K562 (cell line): ENCODE measurements at regions not wholly inside any gene's neighbourhood (a gene's known extent, or its start where the extent isn't known, plus 50 kb on each side); places are given as distances from the start of the nearest gene placed in this dataset.

ENCODE experiments used
- ATAC-seq: fragments of 200-7000 bp; cut with Tn5 transposase; 3 replicates; pipeline ENCODE4 v1.9.1; 2020; ENCODE audit warnings: moderate library complexity
- BruUV-seq: library from RNA; stranded (reverse); fragments of 400-500 nt; replicated peaks from 2 replicates; lab custom pipeline; 2021; lab: Mats Ljungman, UMichigan
- CTCF ChIA-PET: fragments of 300-600 bp; formaldehyde crosslinking; extraction: SDS; loops from one replicate; lab custom pipeline; 2021; ENCODE audit warnings: low intra/inter-chr PET ratio; lab: Yijun Ruan, JAX
- POLR2A ChIA-PET: fragments of 300-600, 350-650 bp; sonication (Branson Sonifier 250); formaldehyde crosslinking; extraction: SDS; loops from one replicate; lab custom pipeline; 2021; ENCODE audit warnings: antibody characterized with exemption, inconsistent platforms; lab: Yijun Ruan, JAX
- DNase-seq, 4 experiments: peaks; one replicate each; pipeline versions ENCODE4 v3.0.0 to v3.0.0-alpha.2; 2011 to 2018; ENCODE audit warnings: low spot score in 3 of 4, mixed read lengths in 3 of 4; ENCODE audit errors: extremely low read depth in 1 of 4
- FAIRE-seq: peaks from 2 replicates; lab custom pipeline; 2011; peaks lifted over from hg19 to GRCh38; lab: Jason Lieb, UNC
- H2AFZ ChIP-seq: 2 replicates; pipeline ENCODE4 v1.6.0; 2011; ENCODE audit warnings: low read depth, low read length, control low read depth, inconsistent platforms
- H3K27ac ChIP-seq: fragments of 200-600 bp; 3 replicates; pipeline ENCODE4 v1.8.0; 2011; ENCODE audit warnings: low read depth, mild to moderate bottlenecking, control low read depth, inconsistent platforms, low read length, moderate library complexity, mixed read lengths; ENCODE audit errors: extremely low read depth
- H3K27me3 ChIP-seq, 2 experiments: fragments of 300-600 bp in 1 of 2; 2 replicates in 1 of 2; 3 replicates in 1 of 2; pipeline versions ENCODE4 v1.6.0 to v1.8.0; 2011; ENCODE audit warnings: inconsistent platforms in 2 of 2, low read length in 2 of 2, mild to moderate bottlenecking in 1 of 2, mixed read lengths in 1 of 2, moderate library complexity in 1 of 2; ENCODE audit not compliant: control insufficient read depth in 2 of 2, insufficient read depth in 2 of 2
- H3K36me3 ChIP-seq: fragments of 300-600 bp; 3 replicates; pipeline ENCODE4 v1.8.0; 2011; ENCODE audit warnings: mild to moderate bottlenecking, low read length, inconsistent platforms; ENCODE audit not compliant: control insufficient read depth, insufficient read depth
- H3K4me1 ChIP-seq, 2 experiments: fragments of 200-600 bp in 1 of 2; replicated peaks in 1 of 2; 2 replicates in 1 of 2; 3 replicates in 1 of 2; pipeline versions ENCODE4 v1.5.1 to v1.8.0; 2011; ENCODE audit warnings: inconsistent platforms in 2 of 2, low read length in 2 of 2, mild to moderate bottlenecking in 1 of 2, mixed read lengths in 1 of 2, moderate library complexity in 1 of 2; ENCODE audit not compliant: control insufficient read depth in 2 of 2, insufficient read depth in 2 of 2
- H3K4me2 ChIP-seq: 2 replicates; pipeline ENCODE4 v1.6.1; 2011; ENCODE audit warnings: low read length, control low read depth, inconsistent platforms, mixed read lengths; ENCODE audit not compliant: insufficient read depth
- H3K4me3 ChIP-seq: fragments of 200-600 bp; sonication (generic), shearing (Covaris generic); 2 replicates; pipeline ENCODE4 v1.5.1; 2016; ENCODE audit warnings: control low read depth, inconsistent platforms
- H3K79me2 ChIP-seq: fragments of 200-600 bp; 3 replicates; pipeline ENCODE4 v1.8.0; 2011; ENCODE audit warnings: low read length, inconsistent platforms; ENCODE audit not compliant: control insufficient read depth, insufficient read depth
- H3K9ac ChIP-seq, 2 experiments: 2 replicates each; pipeline versions ENCODE4 v1.6.0 to v1.6.1; 2011; ENCODE audit warnings: low read depth in 2 of 2, low read length in 2 of 2, control low read depth in 1 of 2, inconsistent platforms in 1 of 2, mild to moderate bottlenecking in 1 of 2, mixed read lengths in 1 of 2; ENCODE audit not compliant: insufficient read depth in 1 of 2
- H3K9me1 ChIP-seq: one replicate; pipeline ENCODE4 v1.6.0; 2011; ENCODE audit warnings: inconsistent platforms, mild to moderate bottlenecking, low read length, moderate library complexity; ENCODE audit not compliant: control insufficient read depth, insufficient read depth
- H3K9me3 ChIP-seq: replicated peaks from 2 replicates; pipeline ENCODE4 v1.5.1; 2011; ENCODE audit warnings: low read depth, low read length, inconsistent platforms; ENCODE audit not compliant: control insufficient read depth, insufficient read depth
- H4K20me1 ChIP-seq: replicated peaks from 2 replicates; pipeline ENCODE4 v1.6.1; 2011; ENCODE audit warnings: low read length, inconsistent platforms, mixed read lengths; ENCODE audit not compliant: control insufficient read depth, insufficient read depth
- ARNT ChIP-seq, 2 experiments: fragments of 450-650 bp; IDR thresholded peaks; 2 replicates each; pipeline ENCODE4 v1.6.1; 2016; ENCODE audit warnings: mild to moderate bottlenecking in 1 of 2
- NFIC ChIP-seq: fragments of 450-650 bp; IDR thresholded peaks from 2 replicates; pipeline ENCODE4 v1.6.1; 2017; ENCODE audit warnings: mild to moderate bottlenecking, inconsistent platforms
- SMC3 ChIP-seq: conservative IDR thresholded peaks from 2 replicates; pipeline ENCODE4 v1.6.1; 2011; ENCODE audit warnings: low read depth, low read length, improper control_type of control experiment; ENCODE audit not compliant: insufficient read depth
- SP2 ChIP-seq: IDR thresholded peaks from 2 replicates; pipeline ENCODE4 v1.6.1; 2011; ENCODE audit warnings: mild to moderate bottlenecking, low read depth, low read length, moderate library complexity; ENCODE audit not compliant: poor library complexity, severe bottlenecking; ENCODE audit errors: extremely low read depth
- SRSF1 ChIP-seq: fragments of 200-400 bp; formaldehyde crosslinking; IDR thresholded peaks from 2 replicates; pipeline ENCODE4 v1.6.1; 2017; ENCODE audit warnings: mild to moderate bottlenecking, low read depth, low read length, moderate library complexity
- TFE3 ChIP-seq: fragments of 450-650 bp; formaldehyde crosslinking; IDR thresholded peaks from 2 replicates; pipeline ENCODE4 v1.4.0; 2020; ENCODE audit warnings: mild to moderate bottlenecking, mixed read lengths
- TSHZ1 ChIP-seq: fragments of 250-450 bp; sonication (Bioruptor Pico); IDR thresholded peaks from 2 replicates; pipeline ENCODE4 v1.4.0; 2020; ENCODE audit warnings: mild to moderate bottlenecking, moderate library complexity
- ZBTB33 ChIP-seq: sonication (generic); formaldehyde crosslinking; IDR thresholded peaks from 2 replicates; pipeline ENCODE4 v1.8.1; 2023; ENCODE audit warnings: mild to moderate bottlenecking, missing genetic modification reagents
- ZNF584 ChIP-seq: fragments of 200-800 bp; sonication (Bioruptor generic); IDR thresholded peaks from 2 replicates; pipeline ENCODE4 v1.6.1; 2016; ENCODE audit warnings: low read depth, mild to moderate bottlenecking, missing genetic modification characterization, missing compliant biosample characterization
- WGBS: fragments of 100-300 bp; shearing (Covaris generic); methylation state at CpG from one replicate; pipeline ENCODE4 v1.1.6; 2016; ENCODE audit warnings: low coverage, mixed read lengths; ENCODE audit not compliant: insufficient coverage; ENCODE audit errors: missing lambda C conversion rate; 5-methylcytosine and 5-hydroxymethylcytosine counted together
- in situ Hi-C: fragments of 300-500 bp; cut with MboI; formaldehyde crosslinking; loops from 4 replicates; pipeline ENCODE4 v1.15.0; 2018; ENCODE audit warnings: inconsistent platforms, mixed read lengths
- intact Hi-C: fragments of 100-400 bp; cut with micrococcal nuclease; formaldehyde crosslinking; loops from 2 replicates; pipeline ENCODE4 v1.14.2; 2022

- TF ChIP-seq SMC3: no peak
- TF ChIP-seq TFE3 (CRISPR knock-in tag): no peak
- no peak for TF ChIP-seq ARNT (IDR thresholded peaks at IDR 0.05)
- TF ChIP-seq, all 486 proteins: peak for 0
Observed at GRCh38 chr17:13947499-13947898, 121.8 kb upstream of the COX10 start (continued).

GRCh38 chr17:13952009-13952750 lies 117.1 kb upstream of the COX10 start:
- H3K27ac ChIP-seq: no peak overlapping the region
- peaks cover 0 to 4% of the 10 kb centered on the region in 2 experiments; a peak in 1 of 5 replicates for H3K27me3 ChIP-seq
- no peak overlapping the region for H3K4me3 ChIP-seq
- in situ Hi-C loops: no loop called here
- H4K20me1 ChIP-seq: no peaks in the 10 kb centered on the region
- FAIRE-seq (no peak), DNase-seq (no peak), ATAC-seq (no peak)
- H3K36me3 ChIP-seq: no peaks in the 10 kb centered on the region
- no peak overlapping the region for H3K9ac ChIP-seq
- BruUV-seq: no TSS peak
- ChIA-PET CTCF (no interaction called here), POLR2A (no interaction called here)
- H3K79me2 ChIP-seq: no peaks in the 10 kb centered on the region
- H3K9me1 ChIP-seq: no peaks in the 10 kb centered on the region
- intact Hi-C loops: no loop called here
- no peak overlapping the region for H2AFZ ChIP-seq
- WGBS: 0% methylated on average over 4 of the region's 4 CpGs
- no peak overlapping the region for H3K4me2 ChIP-seq
- TF ChIP-seq ZBTB33 (CRISPR knock-in tag) (no peak), SRSF1 (no peak), NFIC (peak; percentile 36; the same call in 1 of the 2 replicates), ZNF584 (CRISPR knock-in tag) (no peak), TSHZ1 (CRISPR knock-in tag) (no peak), SP2 (no peak)
- TF ChIP-seq, all 486 proteins: peak for 1
- no peaks in the 10 kb centered on the region for H3K4me1 ChIP-seq
- H3K9me3 ChIP-seq: no peaks in the 10 kb centered on the region
